GM18909 (cell line): ENCODE measurements at regions not wholly inside any gene's neighbourhood (a gene's known extent, or its start where the extent isn't known, plus 50 kb on each side); places are given as distances from the start of the nearest gene placed in this dataset.
"Not testable (repeated sequence)": the region's sequence is repeated elsewhere in the genome, so short reads cannot be mapped to it uniquely, and the experiment has no call there.

ENCODE experiments used
- ATAC-seq: cut with Tn5 transposase; IDR thresholded peaks from one replicate; pipeline ENCODE4 v1.9.1; 2021; ENCODE audit warnings: mild to moderate bottlenecking; ENCODE audit not compliant: unreplicated experiment, poor library complexity

DNA sequence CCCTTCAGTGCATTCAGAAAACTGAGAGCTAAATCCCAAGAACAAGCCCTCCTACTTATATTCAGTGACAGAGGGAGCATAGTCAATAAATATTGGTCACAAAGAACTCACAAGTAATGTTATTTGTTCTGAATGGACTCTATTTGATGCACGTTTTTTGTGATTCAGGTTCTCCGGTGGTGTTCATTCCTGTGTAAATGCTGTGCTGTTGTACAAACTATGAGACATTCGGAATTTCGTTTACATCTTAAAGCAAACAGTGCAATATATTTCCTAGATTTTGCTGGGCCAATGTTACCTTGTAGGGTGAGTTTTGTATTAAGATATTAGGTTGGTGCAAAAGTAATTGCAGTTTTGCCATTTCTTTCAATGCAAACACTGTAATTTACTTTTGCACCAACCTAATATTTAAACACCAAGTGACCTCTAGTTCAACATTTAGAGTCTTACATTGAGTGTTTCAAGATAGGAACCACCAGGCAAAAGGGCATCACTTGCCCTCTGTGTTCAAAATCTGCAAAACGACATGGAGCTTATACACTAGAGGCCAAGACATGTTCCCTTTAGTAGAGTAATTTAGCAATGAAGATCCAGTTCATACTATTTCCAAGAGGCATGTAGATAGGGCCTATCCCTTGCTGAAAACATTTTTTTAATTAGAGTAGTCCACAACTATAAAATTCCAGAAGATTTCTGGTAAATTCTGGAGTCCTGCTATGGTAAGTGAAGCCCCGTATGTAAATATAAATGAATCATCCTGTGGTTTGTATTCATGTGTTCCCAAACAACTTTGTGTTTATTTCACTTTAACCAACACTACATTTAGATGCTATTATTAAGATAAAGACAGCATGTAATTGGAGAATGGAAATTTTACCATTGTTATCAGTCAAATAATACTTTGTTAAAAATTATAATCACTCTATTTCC is 444.0 kb upstream of the PTGER4 start:
- ATAC-seq = no peak

DNA sequence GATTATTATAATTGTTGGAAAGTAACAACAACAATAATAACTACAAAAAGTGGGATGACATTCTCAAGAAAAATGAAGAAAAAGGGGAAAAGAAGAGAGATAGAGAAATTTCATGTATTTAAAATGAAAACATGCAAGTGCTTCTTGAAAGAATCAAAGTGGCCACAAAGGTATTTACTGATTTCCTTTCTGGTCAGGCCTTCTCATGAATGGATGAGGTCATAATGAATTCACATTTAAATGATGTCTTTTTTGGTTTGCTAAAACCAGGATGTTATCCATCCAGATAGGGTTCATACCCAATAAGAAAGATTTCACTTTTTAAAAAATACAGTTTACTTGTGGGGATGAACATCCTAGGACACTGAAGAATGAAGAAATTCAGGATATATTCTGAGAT is 446.4 kb upstream of the PTGER4 start:
- no peak for ATAC-seq

DNA sequence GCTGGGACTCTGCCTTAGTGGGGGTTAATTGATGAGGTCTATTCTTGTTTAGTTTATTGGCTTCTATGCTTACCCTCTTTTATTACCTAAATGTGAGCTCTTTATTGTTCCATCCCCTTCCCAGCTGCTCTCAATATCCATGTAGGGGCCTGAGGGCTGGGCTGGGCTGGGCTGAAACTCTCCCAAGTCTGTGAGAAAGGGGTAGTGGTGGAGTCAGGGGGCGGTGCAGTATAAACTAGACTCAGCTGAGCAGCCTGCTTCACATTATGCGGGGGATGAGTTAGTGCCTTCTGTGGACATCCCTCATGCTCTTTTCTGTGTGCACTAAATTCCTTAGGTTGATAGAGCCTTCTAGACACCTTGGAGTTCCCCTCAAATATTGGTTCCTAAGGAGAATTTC is 451.8 kb upstream of the PTGER4 start:
- no peak for ATAC-seq

GRCh38 chr5:40227366-40227765 is 452.3 kb upstream of the PTGER4 start:
- no peak for ATAC-seq

GRCh38 chr5:40226906-40227305 is 452.8 kb upstream of the PTGER4 start:
- ATAC-seq = no peak

GRCh38 chr5:40225147-40225546 is 454.6 kb upstream of the PTGER4 start:
- not testable (repeated sequence) for ATAC-seq

GRCh38 chr5:40224421-40224820 is 455.3 kb upstream of the PTGER4 start:
- no peak for ATAC-seq

- ATAC-seq = peak; percentile 71
These were observed 455.8 kb upstream of the PTGER4 start for GRCh38 chr5:40223884-40224402.

- ATAC-seq = no peak
These were observed 457.9 kb upstream of the PTGER4 start for GRCh38 chr5:40221796-40222195.

DNA sequence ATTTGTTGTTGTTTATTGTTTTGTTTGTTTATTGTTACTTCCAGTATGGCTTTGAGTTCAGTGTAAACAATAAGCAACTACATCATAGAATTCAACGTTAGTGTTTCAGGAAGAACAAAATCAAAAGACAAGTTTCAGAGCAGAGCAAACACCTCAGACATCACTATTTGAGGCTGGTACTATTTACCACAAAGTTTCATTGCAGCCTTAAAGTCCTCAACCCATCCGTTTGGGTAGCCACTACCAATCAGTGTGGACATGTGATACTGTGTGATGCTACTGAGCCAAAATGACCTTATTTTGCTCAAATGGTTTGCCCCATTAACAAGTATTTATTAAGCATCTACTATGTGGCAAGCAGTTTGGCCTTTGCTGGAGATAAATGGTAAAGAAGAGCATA is 458.5 kb upstream of the PTGER4 start:
- ATAC-seq = no peak

DNA sequence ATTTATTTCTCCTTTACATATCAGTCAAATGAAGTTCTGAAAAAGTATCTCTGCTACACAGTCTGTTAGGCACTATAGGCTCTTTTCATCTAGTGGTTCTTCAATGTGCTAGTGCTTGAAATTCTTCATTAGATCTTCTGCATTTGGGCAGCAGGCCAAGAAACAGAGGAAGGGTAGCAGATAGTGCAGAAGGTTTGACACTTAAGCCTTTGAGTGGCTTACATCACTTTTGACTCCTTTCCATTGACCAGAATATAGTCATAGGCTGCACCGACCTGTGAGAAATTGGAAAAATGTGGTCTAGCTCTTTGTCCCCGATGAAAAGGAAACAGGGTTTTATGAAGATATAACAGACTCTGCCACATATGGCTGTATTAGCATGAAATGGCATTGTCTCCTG is 459.5 kb upstream of the PTGER4 start:
- no peak for ATAC-seq

GRCh38 chr5:40217553-40217952 is 462.2 kb upstream of the PTGER4 start:
- ATAC-seq = no peak

DNA sequence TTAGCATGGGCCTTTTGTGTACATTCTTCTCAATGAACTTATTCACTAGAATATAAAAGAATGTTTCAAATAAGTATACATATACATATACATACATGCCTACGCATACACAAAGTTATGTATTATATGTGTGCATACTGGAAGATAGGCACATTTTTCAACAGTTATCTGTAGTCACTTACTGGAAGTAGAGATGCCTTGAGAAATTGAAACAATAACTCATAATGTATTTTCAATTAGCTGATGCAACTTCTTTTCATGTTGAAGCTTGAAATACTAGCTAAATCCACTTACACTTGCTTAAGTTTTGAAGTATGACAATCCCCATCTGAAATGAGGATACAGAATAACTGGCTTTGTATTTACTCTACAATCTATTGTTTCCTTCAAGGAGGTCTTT is 469.0 kb upstream of the PTGER4 start:
- ATAC-seq = no peak

DNA sequence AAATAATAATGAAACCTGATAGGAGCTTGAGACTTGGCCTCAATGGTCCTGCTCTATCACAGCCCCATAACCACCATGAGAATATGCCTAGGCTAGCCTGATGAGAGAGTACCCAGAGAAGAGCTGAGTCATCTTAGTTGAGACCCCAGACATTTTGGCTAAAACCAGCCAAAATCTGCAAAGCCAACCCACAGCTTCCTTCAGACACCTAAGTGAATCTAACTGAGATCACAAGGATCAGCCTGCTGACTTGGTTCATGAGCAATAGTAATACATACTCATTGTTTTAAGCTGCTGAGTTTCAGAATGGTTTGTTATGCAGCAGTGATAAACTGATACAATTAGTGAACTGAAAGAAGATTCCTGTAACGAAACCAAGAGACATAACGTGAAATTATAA is 473.7 kb upstream of the PTGER4 start:
- ATAC-seq = no peak

GRCh38 chr5:40204144-40204543 is 475.6 kb upstream of the PTGER4 start:
- no peak for ATAC-seq

DNA sequence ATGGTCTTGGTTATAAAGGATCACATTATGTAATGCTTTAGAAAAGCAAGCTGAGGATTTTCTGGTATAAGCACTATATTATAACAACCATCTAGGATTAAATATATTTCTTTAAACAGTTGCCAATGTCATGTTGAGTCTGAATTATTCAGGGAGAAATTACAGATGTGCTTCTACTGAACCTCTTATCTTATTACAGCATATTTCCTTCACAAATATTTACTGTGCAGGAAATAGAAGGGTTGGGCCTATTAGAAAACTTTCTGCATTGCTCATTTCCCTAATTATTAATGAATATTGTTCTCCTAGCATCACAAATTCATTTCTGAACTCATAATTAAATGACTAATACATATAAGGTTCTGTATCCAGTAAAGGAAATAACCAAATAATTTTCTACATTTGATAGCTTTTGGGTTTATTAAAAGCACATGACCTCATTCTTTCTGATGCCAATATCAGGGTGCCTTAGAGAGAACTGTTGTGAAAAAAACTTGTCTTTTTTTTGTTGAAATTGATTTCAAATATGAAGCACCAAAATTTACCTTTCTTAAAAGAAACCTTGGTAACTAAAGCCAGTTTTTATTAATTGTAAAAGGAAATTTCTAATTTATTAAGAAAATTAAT is 476.8 kb upstream of the PTGER4 start:
- ATAC-seq = no peak

DNA sequence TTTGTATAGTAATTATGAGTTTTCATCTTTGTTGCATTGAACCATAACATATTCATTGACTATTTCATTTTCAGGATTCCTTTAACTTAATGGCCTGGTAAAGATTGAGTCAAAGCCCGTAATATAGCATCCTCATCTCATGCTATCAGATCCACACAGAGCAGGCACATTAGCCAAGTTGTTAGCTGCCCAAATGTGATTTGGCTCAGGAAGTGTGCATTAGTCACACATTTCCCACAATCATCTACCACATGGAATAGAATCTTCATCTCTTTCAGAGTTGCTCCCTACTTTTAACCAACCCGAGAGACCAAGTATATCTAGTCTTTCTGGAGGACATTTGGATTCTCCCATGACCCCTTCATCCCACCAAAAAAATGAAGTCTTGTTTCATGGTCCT is 481.0 kb upstream of the PTGER4 start:
- ATAC-seq = no peak

DNA sequence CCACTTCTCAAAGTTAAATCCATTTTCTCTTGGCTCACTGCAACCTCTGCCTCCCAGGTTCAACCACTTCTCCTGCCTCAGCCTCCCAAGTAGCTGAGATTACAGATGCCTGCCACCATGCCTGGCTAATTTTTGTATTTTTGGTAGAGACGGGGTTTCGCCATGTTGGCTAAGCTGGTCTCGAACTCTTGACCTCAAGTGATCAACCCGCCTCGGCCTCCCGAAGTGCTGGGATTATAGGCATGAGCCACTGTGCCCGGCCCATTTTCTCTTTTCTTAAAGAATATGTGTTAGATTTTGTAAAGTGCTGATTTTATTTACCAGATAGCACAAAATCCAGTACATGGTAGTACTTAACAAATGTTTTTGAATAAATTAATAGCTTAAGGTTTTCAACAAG is 484.1 kb upstream of the PTGER4 start:
- not testable (repeated sequence) for ATAC-seq

DNA sequence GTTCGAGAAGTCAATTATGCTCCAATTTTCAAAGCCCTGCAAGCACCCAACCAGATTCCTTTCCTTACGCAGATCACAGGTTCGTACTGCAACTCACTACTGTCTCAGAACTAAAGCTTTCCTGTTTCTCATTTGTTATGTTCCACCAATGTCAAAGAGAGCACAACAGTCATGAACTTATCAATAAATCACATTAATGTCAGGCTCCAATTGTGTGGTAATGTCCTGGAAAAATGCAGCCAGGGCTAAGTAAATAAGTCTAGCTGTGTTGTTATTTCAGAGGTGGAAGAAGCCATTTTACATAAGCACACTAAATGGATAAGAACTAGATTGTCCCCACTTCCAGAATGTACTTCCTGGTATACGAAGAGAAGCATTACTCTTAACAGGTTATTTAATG is 488.6 kb upstream of the PTGER4 start:
- no peak for ATAC-seq

DNA sequence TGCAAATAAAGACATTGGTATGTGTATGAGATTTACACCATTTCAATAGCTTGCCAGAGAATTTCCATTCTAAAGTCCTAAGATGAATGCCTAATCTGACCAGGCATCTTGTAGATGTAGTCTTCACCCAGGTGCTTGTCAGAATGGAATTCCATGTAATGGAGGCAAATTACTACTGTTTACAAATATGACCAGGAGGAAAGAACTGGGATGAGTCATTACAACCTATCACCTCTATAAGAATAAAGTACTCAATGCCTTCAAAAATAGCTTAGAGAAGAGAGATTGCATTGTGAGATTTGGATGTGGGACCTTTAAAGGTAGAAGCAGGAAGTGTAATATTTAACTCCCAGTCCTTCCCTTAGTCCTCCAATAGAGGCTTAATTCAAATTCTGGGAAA is 507.0 kb upstream of the PTGER4 start:
- no peak for ATAC-seq

DNA sequence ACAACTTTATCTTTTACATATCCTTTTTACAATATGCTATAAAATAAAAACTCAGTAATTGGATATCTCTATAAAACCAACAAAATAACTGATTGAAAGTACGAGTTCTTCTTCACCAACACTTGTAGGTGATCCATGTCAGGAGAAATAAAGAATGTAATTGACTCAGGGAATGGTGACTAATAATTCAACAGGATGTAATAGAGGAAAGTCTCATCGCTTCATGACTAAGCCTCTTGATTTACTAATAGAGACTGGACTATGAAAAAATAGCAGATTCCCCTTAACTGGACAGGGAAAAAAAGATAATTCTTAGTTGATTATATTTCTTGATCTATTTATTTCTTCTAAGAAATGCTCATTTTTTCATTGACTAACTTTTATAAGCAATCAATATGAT is 507.7 kb upstream of the PTGER4 start:
- no peak for ATAC-seq

DNA sequence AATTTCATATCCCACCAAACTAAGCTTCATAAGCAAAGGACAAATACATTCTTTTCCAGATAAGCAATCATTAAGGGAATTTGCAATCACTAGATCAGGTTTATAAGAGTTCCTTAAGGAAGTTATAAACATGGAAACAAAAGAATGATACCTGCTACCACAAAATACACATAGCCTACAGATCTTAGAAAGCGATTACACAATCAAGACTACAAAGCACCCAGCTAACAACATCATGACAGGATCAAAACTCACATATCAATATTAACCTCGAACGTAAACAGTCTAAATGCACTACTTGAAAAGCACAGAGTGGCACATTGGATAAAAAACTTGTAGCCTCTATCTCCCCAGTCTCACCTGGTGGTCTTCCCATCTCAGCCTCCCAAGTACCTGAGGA is 512.4 kb upstream of the PTGER4 start:
- no peak for ATAC-seq
